ENCODE measurements at regions not wholly inside any gene's neighbourhood (a gene's known extent, or its start where the extent isn't known, plus 50 kb on each side); places are given as distances from the start of the nearest gene placed in this dataset.

GRCh38 chr2:175403599-175404221 lies 222.2 kb upstream of the ATP5MC3 start:
- Histone ChIP-seq H3K23me2 (ENCODE audit: low read depth, low read length) (no peaks in the 10 kb centered on the region; the same call in 1 of the 2 replicates), H3K79me2 (ENCODE audit: control insufficient read depth in 1 of 2, insufficient read depth in 2 of 2, low read length in 2 of 2) (no peaks in the 10 kb centered on the region), H3K9me3 (ENCODE audit: insufficient read depth in 2 of 2, low read depth in 1 of 2, low read length in 1 of 2) (no peaks in the 10 kb centered on the region), H2BK20ac (ENCODE audit: low read length) (no peak overlapping the region), H3K36me3 (ENCODE audit: control insufficient read depth in 2 of 4, insufficient read depth in 4 of 4, low read length in 3 of 4) (no peaks in the 10 kb centered on the region), H4K5ac (ENCODE audit: insufficient read length, low read depth, low read length) (no peak overlapping the region), H2AK5ac (ENCODE audit: low read depth, low read length) (no peak overlapping the region), H3K79me1 (ENCODE audit: low read depth, low read length) (no peaks in the 10 kb centered on the region), H3K4ac (replicated peaks; ENCODE audit: insufficient read length, low read depth, low read length) (no peak overlapping the region), H3K4me3 (ENCODE audit: extremely low read depth in 1 of 4, insufficient read depth in 2 of 4, low read depth in 3 of 4, low read length in 4 of 4) (no peak overlapping the region), H3K18ac (ENCODE audit: extremely low read depth, low read length) (no peak overlapping the region), H3K14ac (ENCODE audit: insufficient read length) (no peak overlapping the region), H4K91ac (replicated peaks; ENCODE audit: insufficient read length, low read length) (no peak overlapping the region), H3K4me1 (replicated peaks in 1 of 4; ENCODE audit: control insufficient read depth in 3 of 4, insufficient read depth in 4 of 4, low read length in 3 of 4) (no peaks in the 10 kb centered on the region), H2AFZ (ENCODE audit: low read length) (no peak overlapping the region), H3K23ac (ENCODE audit: insufficient read length) (no peak overlapping the region), H3K27me3 (replicated peaks in 1 of 4; ENCODE audit: control insufficient read depth in 3 of 4, extremely low read depth in 1 of 4, insufficient read depth in 3 of 4, low read length in 3 of 4) (no peaks in the 10 kb centered on the region), H2BK12ac (ENCODE audit: low read depth, low read length) (no peak overlapping the region), H4K8ac (ENCODE audit: extremely low read depth, insufficient read depth, low read length) (no peak overlapping the region), H2BK15ac (ENCODE audit: low read length) (no peak overlapping the region), H4K20me1 (replicated peaks in 1 of 2; ENCODE audit: control insufficient read depth in 1 of 2, insufficient read depth in 2 of 2, low read length in 2 of 2) (no peaks in the 10 kb centered on the region), H3K4me2 (ENCODE audit: insufficient read depth in 1 of 2, low read depth in 2 of 2, low read length in 2 of 2) (no peak overlapping the region), H3K9ac (replicated peaks in 1 of 4; ENCODE audit: extremely low read depth in 1 of 4, low read depth in 3 of 4, low read length in 3 of 4) (no peak overlapping the region), H3K56ac (replicated peaks; ENCODE audit: insufficient read length, low read depth, low read length) (no peak overlapping the region), H2BK120ac (replicated peaks; ENCODE audit: low read depth, low read length) (no peak overlapping the region), H3K27ac (ENCODE audit: low read depth, low read length) (no peak overlapping the region), H2BK5ac (ENCODE audit: low read depth, low read length) (no peak overlapping the region)
- ChIA-PET POLR2A (ENCODE audit: partially characterized antibody) (no interaction called here), CTCF (ENCODE audit: partially characterized antibody) (interaction anchor here (1.3 kb wide), 1 partner anchor 12 kb away, joined by 3 read pairs; no protein-coding TSS in a partner anchor)
- DNase-seq (ENCODE audit: low read depth in 1 of 2, low spot score in 2 of 2) (no peak), FAIRE-seq (no peak)
- 92% methylated on average over 1 of the region's 1 CpG; no CpG with 5 or more reads in 1 of the 2 experiments for WGBS, 2 experiments (ENCODE audit: extremely low coverage in 1 of 2, insufficient coverage in 1 of 2, insufficient read length in 1 of 2, insufficient replicate concordance in 2 of 2, low coverage in 1 of 2, low lambda C conversion rate in 2 of 2, missing lambda C conversion rate in 1 of 2)
- TF ChIP-seq TAF7 (optimal IDR thresholded peaks at IDR 0.05; ENCODE audit: borderline replicate concordance, low read depth, low read length) (no peak), SP2 (IDR thresholded peaks at IDR 0.05; ENCODE audit: low read length) (no peak), ASH2L (IDR thresholded peaks at IDR 0.05; ENCODE audit: low read length) (no peak), SAP30 (IDR thresholded peaks at IDR 0.05; ENCODE audit: insufficient read depth, insufficient replicate concordance, low read length) (no peak), EP300 (IDR thresholded peaks at IDR 0.05; ENCODE audit: borderline replicate concordance in 1 of 2, low read depth in 2 of 2, low read length in 2 of 2) (no peak), CTBP2 (IDR thresholded peaks at IDR 0.05; ENCODE audit: borderline replicate concordance, insufficient read depth, insufficient read length, low read length) (no peak), SP1 (IDR thresholded peaks at IDR 0.05; ENCODE audit: low read depth, low read length) (no peak), SRF (IDR thresholded peaks at IDR 0.05; ENCODE audit: low read depth, low read length) (no peak), RXRA (IDR thresholded peaks at IDR 0.05; ENCODE audit: insufficient read depth, low read depth, low read length) (no peak), RNF2 (IDR thresholded peaks at IDR 0.05; ENCODE audit: borderline replicate concordance, low read depth, low read length, missing control alignments, poor library complexity, severe bottlenecking) (no peak), POLR2AphosphoS5 (IDR thresholded peaks at IDR 0.05; ENCODE audit: low read depth, low read length) (no peak)

All from H1 (cell line).